HG03565 (cell line): ENCODE measurements at regions not wholly inside any gene's neighbourhood (a gene's known extent, or its start where the extent isn't known, plus 50 kb on each side); places are given as distances from the start of the nearest gene placed in this dataset.
"Not testable (repeated sequence)": the region's sequence is repeated elsewhere in the genome, so short reads cannot be mapped to it uniquely, and the experiment has no call there.

ENCODE experiments used
- ATAC-seq: cut with Tn5 transposase; IDR thresholded peaks from one replicate; pipeline ENCODE4 v1.9.1; 2021; ENCODE audit warnings: mild to moderate bottlenecking, moderate library complexity; ENCODE audit not compliant: unreplicated experiment

- ATAC-seq, result no peak
Measured at GRCh38 chr5:92674321-92674720, 906.7 kb downstream of the NR2F1-AS1 start.

- ATAC-seq, result no peak
Measured at GRCh38 chr5:92665506-92665905, 915.5 kb downstream of the NR2F1-AS1 start.

- ATAC-seq, result no peak
Measured at GRCh38 chr5:92662741-92663140, 918.3 kb downstream of the NR2F1-AS1 start.

- no peak for ATAC-seq
Measured at GRCh38 chr5:92659246-92659645, 921.8 kb downstream of the NR2F1-AS1 start.

GRCh38 chr5:92654601-92655000, 926.4 kb downstream of the NR2F1-AS1 start:
- ATAC-seq, result not testable (repeated sequence)

- ATAC-seq, result no peak
Measured at GRCh38 chr5:92653730-92654461, 927.1 kb downstream of the NR2F1-AS1 start.

GRCh38 chr5:92652756-92653155, 928.3 kb downstream of the NR2F1-AS1 start:
- ATAC-seq, result no peak

- ATAC-seq, result no peak
Measured at GRCh38 chr5:92644266-92644886, 936.6 kb downstream of the NR2F1-AS1 start.

GRCh38 chr5:92641031-92641962, 939.7 kb downstream of the NR2F1-AS1 start:
- no peak for ATAC-seq

GRCh38 chr5:92640340-92640739, 940.7 kb downstream of the NR2F1-AS1 start:
- no peak for ATAC-seq

GRCh38 chr5:92637960-92638359, 943.1 kb downstream of the NR2F1-AS1 start:
- no peak for ATAC-seq

GRCh38 chr5:92637247-92637646, 943.8 kb downstream of the NR2F1-AS1 start:
- ATAC-seq, result no peak

GRCh38 chr5:92635001-92635461, 946.0 kb downstream of the NR2F1-AS1 start:
- ATAC-seq, result no peak

- no peak for ATAC-seq
Measured at GRCh38 chr5:92633875-92634487, 947.0 kb downstream of the NR2F1-AS1 start.

GRCh38 chr5:92633176-92633575, 947.8 kb downstream of the NR2F1-AS1 start:
- ATAC-seq, result no peak

GRCh38 chr5:92631237-92631701, 949.8 kb downstream of the NR2F1-AS1 start:
- not testable (repeated sequence) for ATAC-seq

GRCh38 chr5:92629574-92629973, 951.4 kb downstream of the NR2F1-AS1 start:
- no peak for ATAC-seq

GRCh38 chr5:92629000-92629399, 952.0 kb downstream of the NR2F1-AS1 start:
- ATAC-seq, result no peak

GRCh38 chr5:92627186-92627585, 953.8 kb downstream of the NR2F1-AS1 start:
- no peak for ATAC-seq

- no peak for ATAC-seq
Measured at GRCh38 chr5:92616085-92616484, 964.9 kb downstream of the NR2F1-AS1 start.

- no peak for ATAC-seq
Measured at GRCh38 chr5:92613546-92613945, 967.5 kb downstream of the NR2F1-AS1 start.
